ENCODE measurements at regions not wholly inside any gene's neighbourhood (a gene's known extent, or its start where the extent isn't known, plus 50 kb on each side); places are given as distances from the start of the nearest gene placed in this dataset.

- no peak overlapping the region for H3K4me3 ChIP-seq (ENCODE audit: low read depth, low read length)
- no peak for DNase-seq (ENCODE audit: low read depth)
- no peak for TF ChIP-seq CTCF (IDR thresholded peaks at IDR 0.05; ENCODE audit: insufficient read depth, low read length)
These were observed 226.8 kb upstream of the CHORDC1 start for GRCh38 chr11:90449606-90450005.

GRCh38 chr11:90448256-90448655, 225.4 kb upstream of the CHORDC1 start:
- no peak for TF ChIP-seq CTCF (IDR thresholded peaks at IDR 0.05; ENCODE audit: insufficient read depth, low read length)
- no peak overlapping the region for H3K4me3 ChIP-seq (ENCODE audit: low read depth, low read length)
- DNase-seq (ENCODE audit: low read depth), result no peak

GRCh38 chr11:90447618-90448017, 224.8 kb upstream of the CHORDC1 start:
- no peak for TF ChIP-seq CTCF (IDR thresholded peaks at IDR 0.05; ENCODE audit: insufficient read depth, low read length)
- H3K4me3 ChIP-seq (ENCODE audit: low read depth, low read length), result no peak overlapping the region

GRCh38 chr11:90446207-90446606, 223.4 kb upstream of the CHORDC1 start:
- no peak for TF ChIP-seq CTCF (IDR thresholded peaks at IDR 0.05; ENCODE audit: insufficient read depth, low read length)
- no peak for DNase-seq (ENCODE audit: low read depth)
- no peak overlapping the region for H3K4me3 ChIP-seq (ENCODE audit: low read depth, low read length)

More at GRCh38 chr11:90447618-90448017, 224.8 kb upstream of the CHORDC1 start:
- no peak for DNase-seq (ENCODE audit: low read depth)

GRCh38 chr11:90438069-90438468, 215.2 kb upstream of the CHORDC1 start:
- no peak for DNase-seq (ENCODE audit: low read depth)
- no peak overlapping the region for H3K4me3 ChIP-seq (ENCODE audit: low read depth, low read length)
- TF ChIP-seq CTCF (IDR thresholded peaks at IDR 0.05; ENCODE audit: insufficient read depth, low read length), result no peak

GRCh38 chr11:90434858-90435257, 212.0 kb upstream of the CHORDC1 start:
- no peak for DNase-seq (ENCODE audit: low read depth)
- no peak overlapping the region for H3K4me3 ChIP-seq (ENCODE audit: low read depth, low read length)
- TF ChIP-seq CTCF (IDR thresholded peaks at IDR 0.05; ENCODE audit: insufficient read depth, low read length), result no peak

GRCh38 chr11:90428836-90429235, 206.0 kb upstream of the CHORDC1 start:
- no peak overlapping the region for H3K4me3 ChIP-seq (ENCODE audit: low read depth, low read length)
- DNase-seq (ENCODE audit: low read depth), result no peak
- no peak for TF ChIP-seq CTCF (IDR thresholded peaks at IDR 0.05; ENCODE audit: insufficient read depth, low read length)
